IMR-90 (cell line): ENCODE measurements at regions not wholly inside any gene's neighbourhood (a gene's known extent, or its start where the extent isn't known, plus 50 kb on each side); places are given as distances from the start of the nearest gene placed in this dataset.

Experiments used
- ATAC-seq: fragments of 200-7000 bp; cut with Tn5 transposase; 2 replicates; pipeline ENCODE4 v1.9.1; 2020; ENCODE audit warnings: low read depth, mild to moderate bottlenecking, moderate library complexity
- BruUV-seq: library from RNA; stranded (reverse); fragments of 400-500 nt; replicated peaks from 2 replicates; lab custom pipeline; 2021; lab: Mats Ljungman, UMichigan
- CTCF ChIA-PET: fragments of 300-600 bp; formaldehyde crosslinking; extraction: SDS; loops from one replicate; lab custom pipeline; 2021; ENCODE audit warnings: antibody characterized with exemption; lab: Yijun Ruan, JAX
- POLR2A ChIA-PET: fragments of 300-600 bp; sonication (Branson Sonifier 250); formaldehyde crosslinking; loops from one replicate; lab custom pipeline; 2022; ENCODE audit warnings: antibody characterized with exemption; ENCODE audit not compliant: unreplicated experiment; lab: Charles Lee
- DNase-seq: peaks from one replicate; pipeline ENCODE4 v3.0.0; 2013
- H2AFZ ChIP-seq: replicated peaks from 2 replicates; pipeline ENCODE3; 2013; ENCODE audit warnings: low read length, mild to moderate bottlenecking; ENCODE audit not compliant: poor library complexity
- H2AK5ac ChIP-seq: 2 replicates; pipeline ENCODE4 v1.6.1; 2013; ENCODE audit warnings: low read depth, low read length, inconsistent platforms
- H2AK9ac ChIP-seq: replicated peaks from 2 replicates; pipeline ENCODE3; 2013; ENCODE audit warnings: mild to moderate bottlenecking, low read depth, low read length, moderate library complexity; ENCODE audit not compliant: poor library complexity
- H2BK120ac ChIP-seq: 2 replicates; pipeline ENCODE4 v1.6.1; 2013; ENCODE audit warnings: low read depth, low read length, inconsistent platforms
- H2BK15ac ChIP-seq: 3 replicates; pipeline ENCODE4 v1.6.1; 2013; ENCODE audit warnings: low read depth, low read length, inconsistent platforms
- H2BK20ac ChIP-seq: 2 replicates; pipeline ENCODE4 v1.6.1; 2013; ENCODE audit warnings: low read depth, mild to moderate bottlenecking, inconsistent platforms, low read length, moderate library complexity
- H2BK5ac ChIP-seq: 2 replicates; pipeline ENCODE4 v1.6.1; 2013; ENCODE audit warnings: mild to moderate bottlenecking, low read depth, low read length, inconsistent platforms; ENCODE audit not compliant: poor library complexity, severe bottlenecking
- H3K14ac ChIP-seq: replicated peaks from 2 replicates; pipeline ENCODE4 v1.6.1; 2013; ENCODE audit warnings: low read depth, low read length, inconsistent platforms
- H3K18ac ChIP-seq: 2 replicates; pipeline ENCODE4 v1.6.1; 2013; ENCODE audit warnings: low read depth, low read length, control low read depth
- H3K23ac ChIP-seq: 2 replicates; pipeline ENCODE4 v1.6.1; 2013; ENCODE audit warnings: low read depth, low read length, inconsistent platforms
- H3K27ac ChIP-seq: 2 replicates; pipeline ENCODE4 v1.5.1; 2013; ENCODE audit warnings: mild to moderate bottlenecking, control low read depth, low read length; ENCODE audit not compliant: insufficient read depth
- H3K27me3 ChIP-seq: 2 replicates; pipeline ENCODE4 v1.6.1; 2013; ENCODE audit warnings: low read length; ENCODE audit not compliant: control insufficient read depth, insufficient read depth
- H3K36me3 ChIP-seq: 2 replicates; pipeline ENCODE4 v1.6.1; 2013; ENCODE audit warnings: low read length, mixed read lengths; ENCODE audit not compliant: control insufficient read depth, insufficient read depth
- H3K4ac ChIP-seq: 2 replicates; pipeline ENCODE4 v1.6.1; 2013; ENCODE audit warnings: low read depth, low read length, inconsistent platforms
- H3K4me1 ChIP-seq: 2 replicates; pipeline ENCODE4 v1.6.1; 2013; ENCODE audit warnings: low read length, mixed read lengths; ENCODE audit not compliant: control insufficient read depth, insufficient read depth
- H3K4me2 ChIP-seq: 2 replicates; pipeline ENCODE4 v1.6.1; 2013; ENCODE audit warnings: low read depth, mild to moderate bottlenecking, control low read depth, low read length, moderate library complexity
- H3K4me3 ChIP-seq: 2 replicates; pipeline ENCODE4 v1.5.1; 2013; ENCODE audit warnings: low read depth, mild to moderate bottlenecking, control low read depth, low read length, moderate library complexity; ENCODE audit not compliant: insufficient read depth
- H3K56ac ChIP-seq: 2 replicates; pipeline ENCODE4 v1.6.1; 2013; ENCODE audit warnings: low read length, inconsistent platforms; ENCODE audit not compliant: insufficient read depth; ENCODE audit errors: extremely low read depth
- H3K79me1 ChIP-seq, 2 experiments: 2 replicates each; pipeline ENCODE4 v1.6.1; 2013; ENCODE audit warnings: low read length in 2 of 2, inconsistent platforms in 1 of 2, low read depth in 1 of 2
- H3K9ac ChIP-seq: 2 replicates; pipeline ENCODE4 v1.6.1; 2013; ENCODE audit warnings: low read depth, low read length, control low read depth
- H3K9me1 ChIP-seq: 2 replicates; pipeline ENCODE4 v1.6.1; 2013; ENCODE audit warnings: low read length, inconsistent platforms; ENCODE audit not compliant: insufficient read depth
- H3K9me3 ChIP-seq: 2 replicates; pipeline ENCODE4 v1.6.1; 2013; ENCODE audit warnings: low read length; ENCODE audit not compliant: control insufficient read depth, insufficient read depth
- H4K20me1 ChIP-seq: 2 replicates; pipeline ENCODE4 v1.6.1; 2013; ENCODE audit warnings: low read length, inconsistent platforms; ENCODE audit not compliant: insufficient read depth
- H4K5ac ChIP-seq: 2 replicates; pipeline ENCODE4 v1.6.1; 2013; ENCODE audit warnings: mild to moderate bottlenecking, low read depth, low read length, control low read depth
- H4K8ac ChIP-seq, 2 experiments: 2 replicates each; pipeline ENCODE4 v1.6.1; 2013; ENCODE audit warnings: low read depth in 2 of 2, low read length in 2 of 2, control low read depth in 1 of 2, inconsistent platforms in 1 of 2
- H4K91ac ChIP-seq: 2 replicates; pipeline ENCODE4 v1.6.1; 2013; ENCODE audit warnings: low read depth, low read length, inconsistent platforms; ENCODE audit not compliant: insufficient read depth
- BHLHE40 ChIP-seq: fragments of 150-350 bp; IDR thresholded peaks from 2 replicates; pipeline ENCODE4 v1.6.1; 2016; ENCODE audit warnings: mild to moderate bottlenecking, low read depth, low read length
- CEBPB ChIP-seq: IDR thresholded peaks from 2 replicates; pipeline ENCODE4 v1.6.1; 2012; ENCODE audit warnings: low read depth, low read length, improper control_type of control experiment
- CHD1 ChIP-seq: IDR thresholded peaks from 2 replicates; pipeline ENCODE4 v1.6.1; 2012; ENCODE audit warnings: low read depth, low read length, improper control_type of control experiment
- FOS ChIP-seq: fragments of 150-350 bp; IDR thresholded peaks from 2 replicates; pipeline ENCODE4 v1.6.1; 2016; ENCODE audit warnings: low read depth, low read length
- MAFK ChIP-seq: IDR thresholded peaks from 2 replicates; pipeline ENCODE4 v1.6.1; 2012; ENCODE audit warnings: low read depth, low read length, improper control_type of control experiment
- MXI1 ChIP-seq: IDR thresholded peaks from 2 replicates; pipeline ENCODE4 v1.6.1; 2012; ENCODE audit warnings: low read depth, mild to moderate bottlenecking, low read length, moderate library complexity, borderline replicate concordance
- NFE2L2 ChIP-seq: fragments of 150-350 bp; IDR thresholded peaks from 2 replicates; pipeline ENCODE4 v1.6.1; 2016; ENCODE audit warnings: low read depth, mild to moderate bottlenecking, low read length
- POLR2A ChIP-seq: IDR thresholded peaks from 2 replicates; pipeline ENCODE4 v1.6.1; 2012; ENCODE audit warnings: mild to moderate bottlenecking, low read depth, low read length
- RAD21 ChIP-seq: IDR thresholded peaks from 2 replicates; pipeline ENCODE4 v1.6.1; 2012; ENCODE audit warnings: low read length, improper control_type of control experiment
- RCOR1 ChIP-seq: IDR thresholded peaks from 2 replicates; pipeline ENCODE4 v1.6.1; 2012; ENCODE audit warnings: mild to moderate bottlenecking, low read length, improper control_type of control experiment; ENCODE audit not compliant: insufficient replicate concordance
- SMC3 ChIP-seq: fragments of 150-350 bp; IDR thresholded peaks from 2 replicates; pipeline ENCODE4 v1.6.1; 2016; ENCODE audit warnings: low read depth, mild to moderate bottlenecking, antibody characterized with exemption, low read length, moderate library complexity
- USF2 ChIP-seq: fragments of 150-350 bp; IDR thresholded peaks from 2 replicates; pipeline ENCODE4 v1.6.1; 2017; ENCODE audit warnings: mild to moderate bottlenecking, antibody characterized with exemption, low read length, low read depth
- WGBS, 2 experiments: methylation state at CpG; one replicate each; pipeline versions ENCODE4 v1.1.5 to v1.1.7; 2013; ENCODE audit warnings: missing lambda C conversion rate in 2 of 2; ENCODE audit not compliant: insufficient read length in 1 of 2; ENCODE audit errors: extremely low coverage in 2 of 2; 5-methylcytosine and 5-hydroxymethylcytosine counted together
- dilution Hi-C: fragments of 300-500 bp; cut with HindIII; formaldehyde crosslinking; loops from one replicate; pipeline ENCODE4 v1.14.3; 2018; ENCODE audit warnings: low sequenced_read_pairs; ENCODE audit not compliant: unreplicated experiment
- in situ Hi-C: fragments of 300-500 bp; cut with MboI; formaldehyde crosslinking; loops from 3 replicates; pipeline ENCODE4 v1.14.3; 2019; ENCODE audit warnings: low sequenced_read_pairs, inconsistent platforms, mixed read lengths
- intact Hi-C: fragments of 100-400 bp; cut with micrococcal nuclease; formaldehyde crosslinking; loops from 2 replicates; pipeline ENCODE4 v1.10.0; 2022

GRCh38 chr18:11272516-11272915 is 123.1 kb upstream of the PIEZO2 start:
- POLR2A ChIA-PET = no interaction called here

More at GRCh38 chr18:11272516-11272915, 123.1 kb upstream of the PIEZO2 start:
- DNase-seq (no peak), ATAC-seq (no peak)
- no TSS peak for BruUV-seq
- H4K5ac ChIP-seq = no peak overlapping the region
- H3K4me3 ChIP-seq = no peak overlapping the region
- H3K9ac ChIP-seq = no peak overlapping the region
- no peak overlapping the region for H3K18ac ChIP-seq
- no peak overlapping the region for H3K14ac ChIP-seq
- no peak overlapping the region for H2AK9ac ChIP-seq
- H4K91ac ChIP-seq = no peak overlapping the region
- no peaks in the 10 kb centered on the region for H3K9me1 ChIP-seq
- no peaks in the 10 kb centered on the region for H3K79me1 ChIP-seq
- no peaks in the 10 kb centered on the region for H4K20me1 ChIP-seq
- H2BK5ac ChIP-seq = no peak overlapping the region
- H4K8ac ChIP-seq = no peak overlapping the region
- H3K36me3 ChIP-seq = no peaks in the 10 kb centered on the region
- dilution Hi-C loops = no loop called here
- H2AFZ ChIP-seq = no peak overlapping the region
- no peaks in the 10 kb centered on the region for H3K27me3 ChIP-seq
- no peak overlapping the region for H3K23ac ChIP-seq
- H3K4me2 ChIP-seq = no peak overlapping the region
- intact Hi-C loops = no loop called here
- TF ChIP-seq RCOR1 = no peak
- TF ChIP-seq POLR2A = no peak
- TF ChIP-seq USF2 = no peak
- TF ChIP-seq FOS = no peak
- TF ChIP-seq SMC3 = no peak
- no peak for TF ChIP-seq NFE2L2
- no peak for TF ChIP-seq MAFK
- TF ChIP-seq CHD1 = no peak
- TF ChIP-seq CEBPB = no peak
- TF ChIP-seq BHLHE40 = no peak
- TF ChIP-seq RAD21 = no peak
- no peak for TF ChIP-seq MXI1
- H2BK120ac ChIP-seq = no peak overlapping the region
- no peaks in the 10 kb centered on the region; the same call in none of the 2 replicates for H3K4me1 ChIP-seq
- H3K9me3 ChIP-seq = no peaks in the 10 kb centered on the region
- CTCF ChIA-PET = no interaction called here
- no peak overlapping the region for H3K4ac ChIP-seq
- no peak overlapping the region for H2AK5ac ChIP-seq
- WGBS, 2 experiments = 100% methylated on average over 1 of the region's 7 CpGs; no CpG with 5 or more reads in 1 of the 2 experiments
- no peak overlapping the region for H2BK15ac ChIP-seq
- H3K27ac ChIP-seq = no peak overlapping the region
- H2BK20ac ChIP-seq = no peak overlapping the region
- in situ Hi-C loops = no loop called here
- no peak overlapping the region for H3K56ac ChIP-seq
